Panc1 (cell line): ENCODE measurements at regions not wholly inside any gene's neighbourhood (a gene's known extent, or its start where the extent isn't known, plus 50 kb on each side); places are given as distances from the start of the nearest gene placed in this dataset.

Experiments used
- ATAC-seq: fragments of 200-7000 bp; cut with Tn5 transposase; 2 replicates; pipeline ENCODE4 v1.9.1; 2020; ENCODE audit warnings: mild to moderate bottlenecking, moderate library complexity
- BruUV-seq: library from RNA; stranded (reverse); fragments of 400-500 nt; replicated peaks from 2 replicates; lab custom pipeline; 2021; lab: Mats Ljungman, UMichigan
- CTCF ChIA-PET: fragments of 300-600 bp; sonication (Branson Sonifier 250); formaldehyde crosslinking; loops from one replicate; lab custom pipeline; 2022; ENCODE audit warnings: antibody characterized with exemption; lab: Charles Lee
- POLR2A ChIA-PET: fragments of 300-600 bp; sonication (Branson Sonifier 250); formaldehyde crosslinking; loops from one replicate; lab custom pipeline; 2022; ENCODE audit warnings: antibody characterized with exemption; lab: Charles Lee
- DNase-seq: peaks from one replicate; pipeline ENCODE4 v3.0.0-alpha.2; 2010; ENCODE audit warnings: low read depth, low spot score
- H3K27ac ChIP-seq: 2 replicates; pipeline ENCODE4 v1.5.1; 2011; ENCODE audit warnings: mild to moderate bottlenecking, low read length, inconsistent platforms
- H3K27me3 ChIP-seq: fragments of 200-500 bp; sonication (Bioruptor generic); 2 replicates; pipeline ENCODE4 v1.6.0; 2014; ENCODE audit warnings: low read length, inconsistent platforms; ENCODE audit not compliant: control insufficient read depth, insufficient read depth
- H3K36me3 ChIP-seq: fragments of 200-500 bp; sonication (Bioruptor generic); 2 replicates; pipeline ENCODE4 v1.5.1; 2014; ENCODE audit warnings: inconsistent platforms, mild to moderate bottlenecking, low read length, moderate library complexity; ENCODE audit not compliant: control insufficient read depth, insufficient read depth
- H3K4me1 ChIP-seq: 2 replicates; pipeline ENCODE4 v1.5.1; 2011; ENCODE audit warnings: inconsistent platforms, mild to moderate bottlenecking, low read length, moderate library complexity; ENCODE audit not compliant: control insufficient read depth, insufficient read depth
- H3K4me3 ChIP-seq, 2 experiments: 2 replicates each; pipeline ENCODE4 v1.5.1; 2011 to 2012; ENCODE audit warnings: low read depth in 2 of 2, low read length in 2 of 2, mild to moderate bottlenecking in 2 of 2, inconsistent platforms in 1 of 2, moderate library complexity in 1 of 2
- H3K9me3 ChIP-seq: fragments of 200-500 bp; sonication (Bioruptor generic); 2 replicates; pipeline ENCODE4 v1.5.1; 2014; ENCODE audit warnings: low read depth, mild to moderate bottlenecking, inconsistent platforms, low read length, moderate library complexity; ENCODE audit not compliant: control insufficient read depth, insufficient read depth
- CTCF ChIP-seq: fragments of 450-650 bp; IDR thresholded peaks from 2 replicates; pipeline ENCODE4 v1.5.1; 2017; ENCODE audit warnings: mild to moderate bottlenecking
- POLR2AphosphoS5 ChIP-seq: IDR thresholded peaks from 2 replicates; pipeline ENCODE4 v1.6.1; 2012; ENCODE audit warnings: mild to moderate bottlenecking, low read depth, low read length, moderate library complexity
- SIN3A ChIP-seq: IDR thresholded peaks from 2 replicates; pipeline ENCODE4 v1.6.1; 2012; ENCODE audit warnings: low read depth, mild to moderate bottlenecking, low read length, moderate library complexity, borderline replicate concordance; ENCODE audit not compliant: insufficient read depth
- TCF7L2 ChIP-seq: IDR thresholded peaks from 2 replicates; pipeline ENCODE4 v1.6.1; 2011; ENCODE audit warnings: mild to moderate bottlenecking, low read depth, low read length, inconsistent platforms
- in situ Hi-C: cut with HindIII; loops from 2 replicates; pipeline ENCODE4 v1.10.0; 2016; ENCODE audit warnings: low sequenced_read_pairs, low pct_unique_long_range_greater_than_20kb
- intact Hi-C: fragments of 100-400 bp; cut with micrococcal nuclease; formaldehyde crosslinking; loops from one replicate; pipeline ENCODE4 v1.10.0; 2022; ENCODE audit not compliant: unreplicated experiment
- TF ChIP-seq, protein P1 (sequence below), 2 experiments: IDR thresholded peaks; 2 replicates each; pipeline ENCODE4 v1.6.1; 2011 to 2012; ENCODE audit warnings: low read depth in 2 of 2, control low read depth in 1 of 2, low read length in 1 of 2, mild to moderate bottlenecking in 1 of 2, moderate library complexity in 1 of 2; ENCODE audit not compliant: insufficient read depth in 1 of 2

GRCh38 chr11:122423886-122424285, 231.6 kb upstream of the UBASH3B start:
- in situ Hi-C loops, result no loop called here
- no TSS peak for BruUV-seq
- Histone ChIP-seq H3K36me3 (no peaks in the 10 kb centered on the region), H3K27me3 (peaks cover 10% of the 10 kb centered on the region), H3K4me3 (no peak overlapping the region), H3K4me1 (no peaks in the 10 kb centered on the region), H3K9me3 (no peaks in the 10 kb centered on the region), H3K27ac (no peak overlapping the region)
- CTCF ChIA-PET, result no interaction called here
- DNase-seq, result no peak
- POLR2A ChIA-PET, result no interaction called here
- intact Hi-C loops, result no loop called here
- TF ChIP-seq POLR2AphosphoS5 (no peak), CTCF (no peak), SIN3A (no peak), TCF7L2 (no peak)
- TF ChIP-seq, protein P1, sequence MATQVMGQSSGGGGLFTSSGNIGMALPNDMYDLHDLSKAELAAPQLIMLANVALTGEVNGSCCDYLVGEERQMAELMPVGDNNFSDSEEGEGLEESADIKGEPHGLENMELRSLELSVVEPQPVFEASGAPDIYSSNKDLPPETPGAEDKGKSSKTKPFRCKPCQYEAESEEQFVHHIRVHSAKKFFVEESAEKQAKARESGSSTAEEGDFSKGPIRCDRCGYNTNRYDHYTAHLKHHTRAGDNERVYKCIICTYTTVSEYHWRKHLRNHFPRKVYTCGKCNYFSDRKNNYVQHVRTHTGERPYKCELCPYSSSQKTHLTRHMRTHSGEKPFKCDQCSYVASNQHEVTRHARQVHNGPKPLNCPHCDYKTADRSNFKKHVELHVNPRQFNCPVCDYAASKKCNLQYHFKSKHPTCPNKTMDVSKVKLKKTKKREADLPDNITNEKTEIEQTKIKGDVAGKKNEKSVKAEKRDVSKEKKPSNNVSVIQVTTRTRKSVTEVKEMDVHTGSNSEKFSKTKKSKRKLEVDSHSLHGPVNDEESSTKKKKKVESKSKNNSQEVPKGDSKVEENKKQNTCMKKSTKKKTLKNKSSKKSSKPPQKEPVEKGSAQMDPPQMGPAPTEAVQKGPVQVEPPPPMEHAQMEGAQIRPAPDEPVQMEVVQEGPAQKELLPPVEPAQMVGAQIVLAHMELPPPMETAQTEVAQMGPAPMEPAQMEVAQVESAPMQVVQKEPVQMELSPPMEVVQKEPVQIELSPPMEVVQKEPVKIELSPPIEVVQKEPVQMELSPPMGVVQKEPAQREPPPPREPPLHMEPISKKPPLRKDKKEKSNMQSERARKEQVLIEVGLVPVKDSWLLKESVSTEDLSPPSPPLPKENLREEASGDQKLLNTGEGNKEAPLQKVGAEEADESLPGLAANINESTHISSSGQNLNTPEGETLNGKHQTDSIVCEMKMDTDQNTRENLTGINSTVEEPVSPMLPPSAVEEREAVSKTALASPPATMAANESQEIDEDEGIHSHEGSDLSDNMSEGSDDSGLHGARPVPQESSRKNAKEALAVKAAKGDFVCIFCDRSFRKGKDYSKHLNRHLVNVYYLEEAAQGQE (IDR thresholded peaks at IDR 0.05; ENCODE audit: insufficient read depth in 1 of 2, low read depth in 2 of 2, low read length in 1 of 2), result no peak
- no peak for ATAC-seq

- intact Hi-C loops (no loop called here), in situ Hi-C loops (no loop called here)
- Histone ChIP-seq H3K36me3 (no peaks in the 10 kb centered on the region), H3K4me3 (no peak overlapping the region), H3K27me3 (peaks cover 10% of the 10 kb centered on the region), H3K27ac (no peak overlapping the region), H3K9me3 (no peaks in the 10 kb centered on the region), H3K4me1 (no peaks in the 10 kb centered on the region)
- no peak for TF ChIP-seq TCF7L2
- TF ChIP-seq, protein P1 (IDR thresholded peaks at IDR 0.05; ENCODE audit: insufficient read depth in 1 of 2, low read depth in 2 of 2, low read length in 1 of 2), result no peak
- no peak for TF ChIP-seq SIN3A
- TF ChIP-seq POLR2AphosphoS5, result no peak
- no peak for TF ChIP-seq CTCF
- ATAC-seq (no peak), DNase-seq (no peak)
- CTCF ChIA-PET, result no interaction called here
- BruUV-seq, result no TSS peak
- POLR2A ChIA-PET, result interaction anchor here (0.6 kb wide), 1 partner anchor 200 kb away, joined by 6 read pairs; no protein-coding TSS in a partner anchor
Observed at GRCh38 chr11:122423273-122423672, 232.2 kb upstream of the UBASH3B start.
